Inferior parietal cortex (tissue), 1 donor: ENCODE measurements at regions not wholly inside any gene's neighbourhood (a gene's known extent, or its start where the extent isn't known, plus 50 kb on each side); places are given as distances from the start of the nearest gene placed in this dataset.

Experiments
- DNase-seq: peaks from one replicate; pipeline ENCODE4 v3.0.0-alpha.2; 2016; ENCODE audit errors: extremely low spot score

GRCh38 chr7:54956865-54957264 lies 62.0 kb upstream of the EGFR start:
- no peak for DNase-seq

DNA sequence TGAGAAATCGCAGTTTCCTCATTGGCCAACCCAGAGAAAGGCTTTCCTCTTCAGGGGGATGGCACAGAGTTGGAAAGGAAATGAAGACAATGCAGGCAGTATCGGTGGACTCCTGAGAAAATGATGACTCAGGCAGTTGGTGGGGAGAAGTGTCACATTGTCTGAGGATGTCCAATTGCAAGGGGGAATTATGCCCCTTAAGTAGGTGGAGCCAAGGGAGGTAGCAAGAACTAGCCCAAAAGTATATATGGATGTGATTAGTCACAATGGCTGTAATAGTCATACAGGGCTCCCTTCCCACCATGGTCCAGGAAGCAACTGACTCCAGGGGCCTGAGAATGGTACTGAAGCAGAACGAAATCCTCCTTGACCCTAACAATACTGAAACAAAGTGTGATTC lies 58.3 kb upstream of the EGFR start:
- no peak for DNase-seq

GRCh38 chr7:54961391-54961790 lies 57.4 kb upstream of the EGFR start:
- DNase-seq = no peak

GRCh38 chr7:54963155-54963554 lies 55.7 kb upstream of the EGFR start:
- no peak for DNase-seq

DNA sequence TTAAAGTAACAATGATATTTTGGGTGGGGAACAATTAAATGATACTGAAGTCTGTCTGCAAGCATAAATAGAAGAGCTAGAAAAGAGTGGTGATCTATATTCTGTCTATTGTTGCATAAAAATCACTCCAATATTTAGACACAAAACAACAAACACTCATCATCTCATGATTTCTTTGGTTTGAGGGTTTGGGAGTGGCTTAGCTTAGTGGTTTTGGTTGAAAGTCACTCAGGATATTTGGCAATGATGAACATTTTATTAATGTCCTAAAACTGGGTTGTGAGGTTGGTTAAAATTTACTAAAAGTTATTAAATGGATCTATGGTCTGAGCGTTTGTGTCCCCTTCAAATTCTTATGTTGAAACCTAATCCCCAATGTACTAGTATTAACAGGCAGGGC lies 54.7 kb upstream of the EGFR start:
- no peak for DNase-seq

GRCh38 chr7:54967377-54967776 lies 51.4 kb upstream of the EGFR start:
- no peak for DNase-seq

DNA sequence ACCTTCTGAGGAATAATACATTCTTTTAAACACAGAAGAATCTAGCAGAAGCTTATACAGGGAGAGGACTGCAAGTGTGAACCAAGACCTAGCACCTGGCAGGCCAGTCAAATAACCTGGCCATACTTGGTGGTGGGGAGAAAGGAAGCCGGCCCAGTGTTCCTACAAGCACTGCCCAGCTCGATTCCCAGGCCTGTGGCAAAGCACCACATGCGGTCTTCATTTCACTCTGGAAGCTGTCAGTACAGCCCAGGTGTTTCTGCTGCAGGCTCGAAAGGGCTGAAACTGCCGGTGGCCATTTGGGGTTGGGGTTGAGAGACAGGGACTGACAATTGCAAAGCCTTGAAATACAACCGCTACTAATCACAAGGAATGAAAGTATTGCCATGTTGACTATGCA lies 50.8 kb upstream of the EGFR start:
- DNase-seq = no peak
